ENCODE measurements at regions not wholly inside any gene's neighbourhood (a gene's known extent, or its start where the extent isn't known, plus 50 kb on each side); places are given as distances from the start of the nearest gene placed in this dataset.

DNA sequence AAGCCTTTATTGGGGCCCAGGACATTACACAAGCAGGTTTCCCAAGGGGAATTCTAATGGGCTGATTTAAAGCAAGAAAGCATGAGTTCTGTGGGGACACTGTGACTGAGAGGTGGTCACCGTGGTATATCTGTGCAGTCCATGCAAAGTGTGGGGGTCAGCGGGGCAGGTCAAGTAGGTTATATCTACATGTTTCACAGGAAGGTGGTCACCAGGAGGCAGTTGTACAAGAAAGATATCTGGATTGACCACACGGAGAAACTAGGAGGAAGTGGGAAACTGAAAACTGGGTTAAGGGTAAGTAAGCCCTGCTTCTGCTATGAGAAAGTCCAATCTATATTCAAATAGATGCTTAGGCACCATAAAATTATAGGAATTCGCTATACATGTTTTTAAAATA lies 77.8 kb upstream of the CNOT2 start:
- DNase-seq, result no peak

DNA sequence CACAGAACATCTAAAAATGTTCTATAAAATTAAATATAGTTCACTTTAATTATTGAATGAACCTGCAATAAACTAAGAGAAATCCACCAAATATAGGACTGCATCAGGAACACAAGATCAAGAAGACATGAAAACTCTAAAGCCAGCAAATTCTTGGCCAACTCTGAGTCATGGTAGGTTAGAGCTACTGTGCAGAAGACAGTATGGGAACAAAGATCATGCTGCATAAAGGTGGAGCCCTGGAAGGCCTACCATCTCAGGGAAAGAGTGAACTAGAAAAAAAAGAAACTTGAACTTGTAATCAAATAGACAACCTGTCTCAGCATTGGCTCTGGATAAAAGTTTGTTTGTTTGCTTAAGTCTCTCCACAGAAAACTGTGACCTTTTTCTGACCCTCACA lies 66.9 kb upstream of the CNOT2 start:
- no peak for DNase-seq

- DNase-seq, result no peak
Observed at GRCh38 chr12:70177631-70178030, 65.6 kb upstream of the CNOT2 start.

- no peak for DNase-seq
Observed at GRCh38 chr12:70178038-70178437, 65.2 kb upstream of the CNOT2 start.

GRCh38 chr12:70180130-70180529 lies 63.1 kb upstream of the CNOT2 start:
- DNase-seq, result no peak

DNA sequence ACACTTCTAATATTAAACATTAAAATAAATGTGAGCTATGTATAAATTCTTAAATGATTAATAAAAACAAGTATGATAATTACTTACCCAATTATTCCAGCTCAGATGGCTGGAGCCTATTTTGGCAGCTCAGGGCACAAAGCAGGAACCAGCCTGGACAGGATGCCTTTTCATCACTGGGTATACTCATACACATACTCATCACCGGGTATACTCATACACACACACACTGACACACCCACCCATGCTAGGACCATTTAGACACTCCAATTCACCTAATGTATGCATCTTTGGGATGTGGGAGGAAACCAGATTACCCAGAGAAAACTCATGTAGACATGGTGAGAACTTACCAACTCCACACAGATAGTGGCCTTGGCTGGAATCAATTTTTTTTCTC lies 57.9 kb upstream of the CNOT2 start:
- no peak for DNase-seq

GRCh38 chr12:70186436-70186835 lies 56.8 kb upstream of the CNOT2 start:
- DNase-seq, result no peak

GRCh38 chr12:70190262-70191010 lies 52.8 kb upstream of the CNOT2 start:
- no peak for DNase-seq

Data from NCI-H187 (cell line).